LNCaP clone FGC (cell line): ENCODE measurements at regions not wholly inside any gene's neighbourhood (a gene's known extent, or its start where the extent isn't known, plus 50 kb on each side); places are given as distances from the start of the nearest gene placed in this dataset.

Experiments
- DNase-seq: peaks from one replicate; pipeline ENCODE4 v3.0.0-alpha.2; 2011; ENCODE audit warnings: low read depth
- H3K4me3 ChIP-seq: 2 replicates; pipeline ENCODE4 v1.5.1; 2011; ENCODE audit warnings: mild to moderate bottlenecking, low read depth, low read length, control low read depth
- CTCF ChIP-seq: IDR thresholded peaks from 2 replicates; pipeline ENCODE4 v1.5.1; 2012; ENCODE audit warnings: mild to moderate bottlenecking; ENCODE audit not compliant: control insufficient read depth, insufficient read depth; ENCODE audit errors: extremely low read depth

- no peak overlapping the region for H3K4me3 ChIP-seq
- DNase-seq, result peak; percentile 30
- TF ChIP-seq CTCF, result no peak
These were observed 139.3 kb upstream of the COBL start for GRCh38 chr7:51455948-51456347.

- no peak for TF ChIP-seq CTCF
- no peak for DNase-seq
These were observed 138.9 kb upstream of the COBL start for GRCh38 chr7:51455513-51455912.

GRCh38 chr7:51455086-51455485 is 138.5 kb upstream of the COBL start:
- no peak overlapping the region for H3K4me3 ChIP-seq
- DNase-seq, result no peak
- no peak for TF ChIP-seq CTCF

More at GRCh38 chr7:51455513-51455912, 138.9 kb upstream of the COBL start:
- no peak overlapping the region for H3K4me3 ChIP-seq

- no peak overlapping the region for H3K4me3 ChIP-seq
- TF ChIP-seq CTCF, result no peak
- no peak for DNase-seq
These were observed 136.1 kb upstream of the COBL start for GRCh38 chr7:51452694-51453093.

- DNase-seq, result no peak
- no peak for TF ChIP-seq CTCF
- H3K4me3 ChIP-seq, result no peak overlapping the region
These were observed 135.3 kb upstream of the COBL start for GRCh38 chr7:51451751-51452476.

GRCh38 chr7:51450541-51450940 is 133.9 kb upstream of the COBL start:
- H3K4me3 ChIP-seq, result no peak overlapping the region
- no peak for TF ChIP-seq CTCF
- DNase-seq, result no peak

GRCh38 chr7:51446785-51447184 is 130.2 kb upstream of the COBL start:
- H3K4me3 ChIP-seq, result no peak overlapping the region
- no peak for TF ChIP-seq CTCF
- DNase-seq, result no peak
